Erythroblast (primary cell): ENCODE measurements at regions not wholly inside any gene's neighbourhood (a gene's known extent, or its start where the extent isn't known, plus 50 kb on each side); places are given as distances from the start of the nearest gene placed in this dataset.

Experiments
- GATA1 ChIP-seq: IDR thresholded peaks from 2 replicates; pipeline ENCODE4 v1.6.1; 2011; ENCODE audit warnings: low read depth, mild to moderate bottlenecking, control low read depth, low read length, moderate library complexity
- POLR2A ChIP-seq: IDR thresholded peaks from 2 replicates; pipeline ENCODE4 v1.6.1; 2011; ENCODE audit warnings: mild to moderate bottlenecking, low read length

DNA sequence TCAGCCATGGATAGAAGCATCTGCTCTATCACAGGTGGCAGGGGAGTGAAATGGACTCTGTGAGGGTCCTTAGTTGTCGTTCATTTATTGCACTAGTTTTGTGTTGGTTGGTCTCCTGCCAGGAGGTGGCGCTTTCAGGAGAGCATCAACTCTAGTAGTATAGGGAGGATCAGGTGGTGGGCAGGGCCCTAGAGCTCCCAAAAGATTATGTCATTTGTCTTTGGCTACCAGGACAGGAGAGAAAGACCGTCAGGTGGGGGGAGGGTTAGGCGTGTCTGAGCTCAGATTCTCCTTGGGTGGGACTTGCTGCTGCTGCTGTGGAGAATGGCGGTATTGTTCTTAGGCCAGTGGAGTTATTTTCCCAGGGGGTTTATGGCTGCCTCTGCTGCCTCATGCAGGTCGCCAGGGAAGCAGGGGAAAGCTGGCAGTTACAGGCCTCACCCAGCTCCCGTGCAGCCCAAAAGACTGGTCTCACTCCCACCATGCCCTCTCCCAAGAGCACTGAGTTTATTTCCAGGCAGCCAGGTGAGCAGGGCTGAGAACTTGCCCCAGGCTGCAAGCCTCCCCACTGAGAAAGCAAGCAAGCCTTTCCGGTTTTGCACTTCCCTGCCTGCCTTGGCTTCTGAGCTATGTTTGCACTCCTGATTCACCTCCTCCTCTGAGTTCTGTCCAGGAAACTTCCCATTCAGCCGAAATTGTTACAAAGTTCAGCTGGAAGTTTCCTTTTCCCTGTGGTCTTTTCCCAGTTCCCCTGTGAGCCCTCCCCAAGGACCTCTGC is 317.3 kb downstream of the TAF11L14 start:
- no peak for TF ChIP-seq GATA1
- no peak for TF ChIP-seq POLR2A
